GM12872 (cell line): ENCODE measurements at regions not wholly inside any gene's neighbourhood (a gene's known extent, or its start where the extent isn't known, plus 50 kb on each side); places are given as distances from the start of the nearest gene placed in this dataset.

ENCODE experiments used
- TF ChIP-seq, protein P1 (sequence below): IDR thresholded peaks from 3 replicates; pipeline ENCODE4 v1.5.1; 2011; ENCODE audit warnings: low read depth, mild to moderate bottlenecking, low read length, moderate library complexity; ENCODE audit not compliant: insufficient read depth

DNA sequence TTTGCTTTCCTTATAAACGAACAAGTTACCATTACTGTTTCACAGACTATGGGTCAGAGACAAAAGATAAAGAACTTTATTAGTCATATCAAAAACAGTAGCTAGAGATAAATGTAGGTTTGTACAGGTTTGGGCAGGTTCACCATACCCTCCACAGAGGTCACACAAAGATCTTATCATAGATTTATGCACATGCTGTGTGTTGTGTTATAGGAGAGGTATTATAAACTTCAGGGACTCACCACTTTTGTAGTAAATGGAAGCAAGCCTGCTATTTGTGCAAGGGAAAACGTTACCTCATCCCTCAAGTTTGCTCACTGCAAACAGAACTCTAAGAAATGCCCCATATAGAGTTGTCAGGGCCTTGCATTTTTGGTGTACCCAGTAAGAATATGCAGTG lies 584.5 kb upstream of the LRRTM1 start:
- TF ChIP-seq, protein P1, sequence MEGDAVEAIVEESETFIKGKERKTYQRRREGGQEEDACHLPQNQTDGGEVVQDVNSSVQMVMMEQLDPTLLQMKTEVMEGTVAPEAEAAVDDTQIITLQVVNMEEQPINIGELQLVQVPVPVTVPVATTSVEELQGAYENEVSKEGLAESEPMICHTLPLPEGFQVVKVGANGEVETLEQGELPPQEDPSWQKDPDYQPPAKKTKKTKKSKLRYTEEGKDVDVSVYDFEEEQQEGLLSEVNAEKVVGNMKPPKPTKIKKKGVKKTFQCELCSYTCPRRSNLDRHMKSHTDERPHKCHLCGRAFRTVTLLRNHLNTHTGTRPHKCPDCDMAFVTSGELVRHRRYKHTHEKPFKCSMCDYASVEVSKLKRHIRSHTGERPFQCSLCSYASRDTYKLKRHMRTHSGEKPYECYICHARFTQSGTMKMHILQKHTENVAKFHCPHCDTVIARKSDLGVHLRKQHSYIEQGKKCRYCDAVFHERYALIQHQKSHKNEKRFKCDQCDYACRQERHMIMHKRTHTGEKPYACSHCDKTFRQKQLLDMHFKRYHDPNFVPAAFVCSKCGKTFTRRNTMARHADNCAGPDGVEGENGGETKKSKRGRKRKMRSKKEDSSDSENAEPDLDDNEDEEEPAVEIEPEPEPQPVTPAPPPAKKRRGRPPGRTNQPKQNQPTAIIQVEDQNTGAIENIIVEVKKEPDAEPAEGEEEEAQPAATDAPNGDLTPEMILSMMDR, result no peak

DNA sequence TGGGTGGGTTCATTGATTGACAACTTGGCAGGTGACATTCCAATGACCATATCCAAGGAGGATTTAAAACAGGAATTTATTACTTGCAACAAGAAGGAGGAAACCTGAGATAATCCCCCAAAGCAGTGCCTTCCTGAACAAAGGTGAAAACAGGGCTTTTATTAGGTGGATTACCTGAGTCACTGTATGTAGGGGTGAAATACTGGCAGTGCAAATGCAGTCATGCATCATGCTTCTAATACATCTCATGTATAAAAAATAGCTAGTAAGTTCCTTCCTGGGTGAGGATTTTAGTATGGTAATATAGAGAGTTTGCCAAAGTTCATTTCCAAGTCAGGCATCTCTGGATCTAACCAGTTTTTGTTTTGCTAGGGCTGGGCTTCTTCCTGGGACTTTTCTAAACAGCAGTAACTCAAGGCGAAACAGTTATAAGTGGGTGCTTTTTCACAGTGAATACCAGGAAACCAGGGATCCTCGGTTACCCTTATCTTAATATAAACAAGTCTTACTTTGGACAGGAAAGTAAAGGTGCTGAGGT lies 583.4 kb upstream of the LRRTM1 start:
- TF ChIP-seq, protein P1, result no peak

DNA sequence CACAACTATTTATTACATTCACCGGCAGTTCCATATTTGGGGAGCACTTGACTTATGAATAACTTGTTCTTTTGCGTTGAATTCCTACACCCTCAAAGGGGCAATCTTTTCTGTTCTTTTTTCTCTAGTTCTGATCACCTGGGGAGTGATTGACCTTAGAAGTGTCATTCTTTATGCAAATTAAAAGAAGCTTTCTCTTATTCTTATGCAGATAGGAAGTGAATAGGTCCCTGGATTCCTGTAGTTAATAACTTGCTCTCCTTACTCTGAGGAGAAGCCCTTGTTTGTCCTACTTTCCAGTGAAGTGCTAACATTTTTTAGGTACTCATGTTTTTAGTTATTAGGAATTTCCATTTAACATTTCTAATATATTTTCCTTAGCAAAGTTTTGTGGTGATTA lies 569.8 kb upstream of the LRRTM1 start:
- TF ChIP-seq, protein P1, result no peak

DNA sequence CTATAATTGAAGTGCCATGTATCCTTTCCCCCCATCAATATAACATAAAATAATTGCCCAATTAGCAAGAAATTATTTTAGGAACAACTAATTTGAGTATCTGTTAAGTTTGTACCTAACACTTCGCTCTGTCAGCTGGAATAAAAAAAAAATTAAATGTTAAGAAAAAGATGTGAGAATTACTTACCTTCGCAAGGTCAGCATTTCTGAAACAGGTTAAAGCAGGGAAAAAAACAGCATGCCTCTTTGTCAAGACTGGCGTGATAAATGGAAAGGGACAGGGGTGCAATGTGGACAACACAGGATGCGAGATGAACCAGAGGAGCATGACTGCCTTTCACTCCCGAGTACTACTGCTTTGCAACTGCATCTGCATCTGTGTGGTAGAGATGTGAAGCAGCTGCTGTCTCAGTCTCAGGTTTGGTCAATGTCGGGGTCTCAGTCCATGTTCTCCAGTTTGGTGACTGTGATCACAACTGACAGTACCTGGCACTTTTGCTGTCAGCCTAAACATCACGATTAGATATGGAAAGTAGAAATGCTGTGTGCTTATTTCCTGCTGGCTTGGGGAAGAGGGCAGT lies 565.4 kb upstream of the LRRTM1 start:
- TF ChIP-seq, protein P1, result no peak

DNA sequence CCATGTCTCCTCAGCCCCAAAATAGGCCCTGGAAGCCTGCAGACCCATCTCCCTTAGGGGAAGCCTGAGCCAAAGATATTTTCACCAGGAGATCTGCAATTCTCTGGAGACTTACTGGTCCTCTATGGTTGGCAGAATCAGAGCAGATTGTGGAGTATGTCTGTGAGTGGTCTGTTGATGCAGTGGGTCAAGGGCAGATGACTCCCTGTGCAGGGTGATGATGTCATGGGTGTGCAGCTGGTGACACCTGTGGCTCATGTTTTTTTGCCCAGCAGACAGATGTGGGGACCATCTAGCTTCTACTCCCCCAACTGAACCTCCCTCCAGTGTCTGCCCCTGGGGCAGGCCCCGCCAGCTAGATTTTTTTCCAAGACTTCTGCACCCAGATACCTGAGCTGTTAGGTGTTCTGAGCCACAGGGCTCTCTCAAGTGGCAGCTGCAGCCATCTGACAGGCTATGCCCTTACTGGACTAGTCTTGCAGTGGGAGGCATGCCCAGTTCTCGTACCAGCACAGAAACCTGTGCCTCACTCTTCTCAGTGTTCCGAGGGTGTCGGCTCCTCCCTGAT lies 558.7 kb upstream of the LRRTM1 start:
- TF ChIP-seq, protein P1, result no peak

DNA sequence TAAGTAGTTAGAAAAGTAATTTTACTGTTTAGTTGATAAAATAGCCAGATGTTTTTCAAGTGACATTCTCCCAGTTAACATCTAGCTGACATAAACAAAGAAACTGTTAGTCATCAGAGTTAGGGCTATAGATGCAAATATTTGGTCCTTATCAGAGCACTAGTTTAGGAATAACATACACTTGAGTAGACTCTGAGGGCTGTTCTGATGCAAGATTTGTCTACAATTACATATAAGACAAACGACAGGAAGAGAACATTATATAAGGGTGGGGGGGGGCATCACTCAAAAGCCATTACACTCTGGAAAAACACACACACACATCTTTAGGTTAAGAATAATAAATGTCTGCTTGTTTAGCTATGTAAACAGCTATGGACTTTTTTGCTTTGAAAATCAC lies 554.4 kb upstream of the LRRTM1 start:
- TF ChIP-seq, protein P1, result no peak

DNA sequence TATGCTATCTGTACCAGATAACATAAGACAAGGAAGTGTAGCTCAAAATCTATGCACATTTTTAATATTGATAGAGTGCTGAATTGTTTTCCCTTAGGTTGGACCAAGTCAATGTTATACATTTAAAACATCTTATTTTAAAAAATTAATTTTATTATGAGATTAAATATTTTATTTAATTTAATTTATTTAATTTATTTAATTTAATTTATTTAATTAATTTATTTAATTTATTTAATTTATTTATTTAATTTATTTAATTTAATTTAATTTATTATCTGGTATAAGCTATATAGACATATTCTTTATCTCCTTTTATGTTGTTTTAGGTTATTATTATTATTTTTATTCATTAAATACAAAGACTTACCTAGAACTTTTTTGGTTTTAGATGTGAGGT lies 551.7 kb upstream of the LRRTM1 start:
- TF ChIP-seq, protein P1, result no peak
